ENCODE measurements at regions not wholly inside any gene's neighbourhood (a gene's known extent, or its start where the extent isn't known, plus 50 kb on each side); places are given as distances from the start of the nearest gene placed in this dataset.

GRCh38 chr4:32425243-32425642 lies 1705.1 kb downstream of the PCDH7 start:
- TF ChIP-seq CTCF (IDR thresholded peaks at IDR 0.05), result no peak
- TF ChIP-seq E2F6 (IDR thresholded peaks at IDR 0.05; ENCODE audit: borderline replicate concordance, low read depth), result no peak
- TF ChIP-seq RNF2 (IDR thresholded peaks at IDR 0.05; ENCODE audit: borderline replicate concordance, low read depth), result no peak
- no peak for TF ChIP-seq PBX3 (IDR thresholded peaks at IDR 0.05)
- TF ChIP-seq RARB (CRISPR knock-in tag; IDR thresholded peaks at IDR 0.05), result no peak
- TF ChIP-seq ZNF302 (CRISPR knock-in tag; IDR thresholded peaks at IDR 0.05), result no peak
- no peak for TF ChIP-seq KDM5A (IDR thresholded peaks at IDR 0.05)
- no peak for TF ChIP-seq ESRRA (IDR thresholded peaks at IDR 0.05; ENCODE audit: borderline replicate concordance, low read length)
- TF ChIP-seq ZFP36 (IDR thresholded peaks at IDR 0.05; ENCODE audit: borderline replicate concordance, partially characterized antibody), result no peak
- no peak for TF ChIP-seq POLR2A (IDR thresholded peaks at IDR 0.05; ENCODE audit: low read length)
- TF ChIP-seq RCOR1 (IDR thresholded peaks at IDR 0.05; ENCODE audit: low read depth, low read length), result no peak
- TF ChIP-seq HDAC2 (IDR thresholded peaks at IDR 0.05), result no peak
- TF ChIP-seq EP300 (IDR thresholded peaks at IDR 0.05), result no peak
